H9 (cell line): ENCODE measurements at regions not wholly inside any gene's neighbourhood (a gene's known extent, or its start where the extent isn't known, plus 50 kb on each side); places are given as distances from the start of the nearest gene placed in this dataset.

Experiments
- DNase-seq: peaks from one replicate; pipeline ENCODE4 v3.0.0-alpha.2; 2017
- H2AFZ ChIP-seq: one replicate; pipeline ENCODE4 v1.6.1; 2013; ENCODE audit warnings: mild to moderate bottlenecking, low read length, control low read depth, moderate library complexity
- H2AK5ac ChIP-seq: 2 replicates; pipeline ENCODE4 v1.6.1; 2013; ENCODE audit warnings: low read length, control low read depth, mixed read lengths; ENCODE audit not compliant: insufficient read length
- H2BK120ac ChIP-seq: one replicate; pipeline ENCODE4 v1.6.1; 2013; ENCODE audit warnings: low read depth, mild to moderate bottlenecking, low read length, control low read depth, inconsistent platforms; ENCODE audit not compliant: poor library complexity, severe bottlenecking
- H2BK12ac ChIP-seq: 2 replicates; pipeline ENCODE4 v1.6.1; 2013; ENCODE audit warnings: low read length, control low read depth, mixed read lengths, low read depth; ENCODE audit not compliant: insufficient read length
- H2BK15ac ChIP-seq: 2 replicates; pipeline ENCODE4 v1.6.1; 2013; ENCODE audit warnings: low read depth, low read length, control low read depth
- H2BK20ac ChIP-seq: one replicate; pipeline ENCODE4 v1.6.1; 2013; ENCODE audit warnings: low read depth, mild to moderate bottlenecking, low read length, control low read depth, inconsistent platforms; ENCODE audit not compliant: poor library complexity, severe bottlenecking
- H2BK5ac ChIP-seq: 2 replicates; pipeline ENCODE4 v1.6.1; 2013; ENCODE audit warnings: low read length, control low read depth, mixed read lengths; ENCODE audit not compliant: insufficient read length
- H3K14ac ChIP-seq: 2 replicates; pipeline ENCODE4 v1.6.1; 2013; ENCODE audit warnings: low read length, control low read depth; ENCODE audit not compliant: insufficient read depth
- H3K18ac ChIP-seq: 2 replicates; pipeline ENCODE4 v1.6.1; 2013; ENCODE audit warnings: low read depth, mild to moderate bottlenecking, mixed read lengths, low read length, control low read depth; ENCODE audit not compliant: insufficient read length
- H3K23ac ChIP-seq: 2 replicates; pipeline ENCODE4 v1.6.1; 2013; ENCODE audit warnings: low read length, control low read depth, mixed read lengths, low read depth; ENCODE audit not compliant: insufficient read length
- H3K23me2 ChIP-seq: 2 replicates; pipeline ENCODE4 v1.6.1; 2013; ENCODE audit warnings: low read depth, mild to moderate bottlenecking, mixed read lengths, low read length, control low read depth; ENCODE audit not compliant: insufficient read length, poor library complexity, severe bottlenecking
- H3K27ac ChIP-seq: 2 replicates; pipeline ENCODE4 v1.5.1; 2013; ENCODE audit warnings: low read length, control low read depth, mixed read lengths, low read depth; ENCODE audit not compliant: insufficient read length
- H3K27me3 ChIP-seq: 2 replicates; pipeline ENCODE4 v1.6.1; 2013; ENCODE audit warnings: low read length, control low read depth, inconsistent platforms; ENCODE audit not compliant: insufficient read depth
- H3K4ac ChIP-seq: 2 replicates; pipeline ENCODE4 v1.6.1; 2013; ENCODE audit warnings: low read depth, mild to moderate bottlenecking, control low read depth, inconsistent platforms, low read length, moderate library complexity
- H3K4me1 ChIP-seq: 2 replicates; pipeline ENCODE4 v1.6.1; 2013; ENCODE audit warnings: low read length, control low read depth, inconsistent platforms; ENCODE audit not compliant: insufficient read depth
- H3K4me2 ChIP-seq: 2 replicates; pipeline ENCODE4 v1.6.1; 2013; ENCODE audit warnings: low read length, control low read depth, mixed read lengths; ENCODE audit not compliant: insufficient read length, insufficient read depth
- H3K56ac ChIP-seq: 2 replicates; pipeline ENCODE4 v1.6.1; 2013; ENCODE audit warnings: low read depth, mild to moderate bottlenecking, mixed read lengths, low read length, control low read depth; ENCODE audit not compliant: insufficient read length
- H3K79me1 ChIP-seq: 2 replicates; pipeline ENCODE4 v1.6.1; 2013; ENCODE audit warnings: low read depth, mild to moderate bottlenecking, moderate library complexity, low read length, control low read depth, inconsistent platforms; ENCODE audit not compliant: insufficient read depth, poor library complexity, severe bottlenecking
- H3K79me2 ChIP-seq: 2 replicates; pipeline ENCODE4 v1.6.1; 2013; ENCODE audit warnings: low read length, control low read depth, inconsistent platforms; ENCODE audit not compliant: insufficient read depth
- H3K9ac ChIP-seq: 2 replicates; pipeline ENCODE4 v1.6.1; 2013; ENCODE audit warnings: low read length, control low read depth, mixed read lengths; ENCODE audit not compliant: insufficient read length; ENCODE audit errors: extremely low read depth
- H3K9me3 ChIP-seq: one replicate; pipeline ENCODE4 v1.6.1; 2013; ENCODE audit warnings: low read depth, low read length, inconsistent platforms; ENCODE audit not compliant: control insufficient read depth
- H3T11ph ChIP-seq: one replicate; pipeline ENCODE4 v1.6.1; 2013; ENCODE audit warnings: mild to moderate bottlenecking, low read length, control low read depth, inconsistent platforms
- H4K20me1 ChIP-seq: one replicate; pipeline ENCODE4 v1.6.1; 2013; ENCODE audit not compliant: control insufficient read depth, insufficient read length, insufficient read depth
- H4K5ac ChIP-seq: 2 replicates; pipeline ENCODE4 v1.6.1; 2013; ENCODE audit warnings: low read depth, mild to moderate bottlenecking, mixed read lengths, low read length, control low read depth; ENCODE audit not compliant: insufficient read length
- H4K8ac ChIP-seq: replicated peaks from 2 replicates; pipeline ENCODE4 v1.6.1; 2013; ENCODE audit warnings: low read length, control low read depth, mixed read lengths, low read depth; ENCODE audit not compliant: insufficient read length
- H4K91ac ChIP-seq: 2 replicates; pipeline ENCODE4 v1.6.1; 2013; ENCODE audit warnings: low read depth, mild to moderate bottlenecking, moderate library complexity, mixed read lengths, low read length, control low read depth; ENCODE audit not compliant: insufficient read length
- H3K27ac Mint-ChIP-seq, 3 experiments: 2 replicates in 2 of 3; 3 replicates in 1 of 3; pipeline ENCODE4 v1.8.0; 2020 to 2021; ENCODE audit warnings: mixed read lengths in 3 of 3, mild to moderate bottlenecking in 1 of 3, moderate library complexity in 1 of 3
- H3K27me3 Mint-ChIP-seq: 2 replicates; pipeline ENCODE4 v1.8.0; 2021; ENCODE audit warnings: low read depth, mild to moderate bottlenecking, moderate library complexity, mixed read lengths
- H3K36me3 Mint-ChIP-seq, 3 experiments: 2 replicates in 2 of 3; 3 replicates in 1 of 3; pipeline ENCODE4 v1.8.0; 2020 to 2021; ENCODE audit warnings: low read depth in 3 of 3, mixed read lengths in 3 of 3; ENCODE audit not compliant: insufficient read depth in 1 of 3
- H3K4me1 Mint-ChIP-seq, 2 experiments: 2 replicates each; pipeline ENCODE4 v1.8.0; 2020; ENCODE audit warnings: mixed read lengths in 2 of 2
- H3K4me3 Mint-ChIP-seq, 2 experiments: 2 replicates in 1 of 2; 3 replicates in 1 of 2; pipeline ENCODE4 v1.8.0; 2020 to 2021; ENCODE audit warnings: mild to moderate bottlenecking in 2 of 2, mixed read lengths in 2 of 2, moderate library complexity in 1 of 2
- H3K9me3 Mint-ChIP-seq, 2 experiments: 2 replicates in 1 of 2; 3 replicates in 1 of 2; pipeline ENCODE4 v1.8.0; 2020; ENCODE audit warnings: mild to moderate bottlenecking in 2 of 2, mixed read lengths in 2 of 2, moderate library complexity in 1 of 2
- WGBS: extraction: QIAGEN DNeasy Blood & Tissue Kit; methylation state at CpG from one replicate; pipeline ENCODE4 v1.1.7; 2013; ENCODE audit warnings: missing lambda C conversion rate, low lambda C conversion rate, mixed read lengths; ENCODE audit not compliant: insufficient read length; ENCODE audit errors: extremely low coverage; 5-methylcytosine and 5-hydroxymethylcytosine counted together
- TF ChIP-seq, protein P1 (sequence below): fragments of 200-600 bp; sonication (generic); conservative IDR thresholded peaks from 3 replicates; pipeline ENCODE4 v1.8.0; 2021; ENCODE audit warnings: antibody characterized with exemption, mild to moderate bottlenecking

- no peak overlapping the region for H4K5ac ChIP-seq
- no peaks in the 10 kb centered on the region for H3K79me1 ChIP-seq
- no peak overlapping the region for H2BK12ac ChIP-seq
- Mint-ChIP-seq H3K9me3 (no peaks in the 10 kb centered on the region), H3K4me3 (no peak overlapping the region), H3K36me3 (no peaks in the 10 kb centered on the region), H3K27ac (no peak overlapping the region; a peak in 1 of 7 replicates), H3K27me3 (no peaks in the 10 kb centered on the region), H3K4me1 (peaks cover 5 to 7% of the 10 kb centered on the region in 2 experiments; a peak in 3 of 4 replicates)
- no peak overlapping the region for H3K14ac ChIP-seq
- H2BK120ac ChIP-seq: no peak overlapping the region
- no peaks in the 10 kb centered on the region for H3K79me2 ChIP-seq
- H3K9me3 ChIP-seq: no peaks in the 10 kb centered on the region
- H3K23me2 ChIP-seq: no peaks in the 10 kb centered on the region
- H3K4ac ChIP-seq: no peak overlapping the region
- no peak overlapping the region for H3K23ac ChIP-seq
- no peak overlapping the region for H3K18ac ChIP-seq
- H3K4me2 ChIP-seq: no peak overlapping the region
- H4K91ac ChIP-seq: no peak overlapping the region
- TF ChIP-seq, protein P1, sequence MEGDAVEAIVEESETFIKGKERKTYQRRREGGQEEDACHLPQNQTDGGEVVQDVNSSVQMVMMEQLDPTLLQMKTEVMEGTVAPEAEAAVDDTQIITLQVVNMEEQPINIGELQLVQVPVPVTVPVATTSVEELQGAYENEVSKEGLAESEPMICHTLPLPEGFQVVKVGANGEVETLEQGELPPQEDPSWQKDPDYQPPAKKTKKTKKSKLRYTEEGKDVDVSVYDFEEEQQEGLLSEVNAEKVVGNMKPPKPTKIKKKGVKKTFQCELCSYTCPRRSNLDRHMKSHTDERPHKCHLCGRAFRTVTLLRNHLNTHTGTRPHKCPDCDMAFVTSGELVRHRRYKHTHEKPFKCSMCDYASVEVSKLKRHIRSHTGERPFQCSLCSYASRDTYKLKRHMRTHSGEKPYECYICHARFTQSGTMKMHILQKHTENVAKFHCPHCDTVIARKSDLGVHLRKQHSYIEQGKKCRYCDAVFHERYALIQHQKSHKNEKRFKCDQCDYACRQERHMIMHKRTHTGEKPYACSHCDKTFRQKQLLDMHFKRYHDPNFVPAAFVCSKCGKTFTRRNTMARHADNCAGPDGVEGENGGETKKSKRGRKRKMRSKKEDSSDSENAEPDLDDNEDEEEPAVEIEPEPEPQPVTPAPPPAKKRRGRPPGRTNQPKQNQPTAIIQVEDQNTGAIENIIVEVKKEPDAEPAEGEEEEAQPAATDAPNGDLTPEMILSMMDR: no peak
- no peaks in the 10 kb centered on the region for H4K20me1 ChIP-seq
- WGBS: no CpG with 5 or more reads among the region's 3 CpGs
- H2BK15ac ChIP-seq: no peak overlapping the region
- H3K56ac ChIP-seq: no peak overlapping the region
- no peak overlapping the region for H4K8ac ChIP-seq
- H3T11ph ChIP-seq: no peak overlapping the region
- no peak overlapping the region for H2BK5ac ChIP-seq
- H3K27me3 ChIP-seq: no peaks in the 10 kb centered on the region
- DNase-seq: no peak
- H2AK5ac ChIP-seq: no peak overlapping the region
- H3K4me1 ChIP-seq: no peaks in the 10 kb centered on the region
- no peak overlapping the region for H3K27ac ChIP-seq
- no peak overlapping the region for H2BK20ac ChIP-seq
- no peak overlapping the region for H3K9ac ChIP-seq
- no peak overlapping the region for H2AFZ ChIP-seq
These were observed 117.7 kb downstream of the CCDC71L start for GRCh38 chr7:106543221-106543757.
